Mesodermal cell (in vitro differentiated cells): ENCODE measurements at regions not wholly inside any gene's neighbourhood (a gene's known extent, or its start where the extent isn't known, plus 50 kb on each side); places are given as distances from the start of the nearest gene placed in this dataset.

Experiments
- H3K27ac ChIP-seq: 2 replicates; pipeline ENCODE4 v1.7.0; 2013; ENCODE audit warnings: mild to moderate bottlenecking, low read depth, low read length, moderate library complexity; ENCODE audit not compliant: severe bottlenecking
- H3K36me3 ChIP-seq: 2 replicates; pipeline ENCODE4 v1.7.1; 2013; ENCODE audit warnings: mild to moderate bottlenecking, low read length, moderate library complexity; ENCODE audit not compliant: control insufficient read depth, insufficient read depth
- H3K4me1 ChIP-seq: one replicate; pipeline ENCODE4 v1.7.1; 2013; ENCODE audit warnings: mild to moderate bottlenecking, low read length; ENCODE audit not compliant: insufficient read depth, control insufficient read depth, poor library complexity, severe bottlenecking
- H3K4me3 ChIP-seq: 2 replicates; pipeline ENCODE4 v1.7.0; 2013; ENCODE audit warnings: low read length, control low read depth, mild to moderate bottlenecking; ENCODE audit not compliant: insufficient read depth, poor library complexity, severe bottlenecking; ENCODE audit errors: extremely low read depth
- H3K9me3 ChIP-seq: 2 replicates; pipeline ENCODE4 v1.7.1; 2013; ENCODE audit warnings: mild to moderate bottlenecking, low read length, moderate library complexity; ENCODE audit not compliant: control insufficient read depth
- WGBS, 2 experiments: methylation state at CpG; one replicate each; pipeline ENCODE4 v1.1.5; 2013; ENCODE audit warnings: missing lambda C conversion rate in 2 of 2; ENCODE audit not compliant: insufficient coverage in 2 of 2; 5-methylcytosine and 5-hydroxymethylcytosine counted together

DNA sequence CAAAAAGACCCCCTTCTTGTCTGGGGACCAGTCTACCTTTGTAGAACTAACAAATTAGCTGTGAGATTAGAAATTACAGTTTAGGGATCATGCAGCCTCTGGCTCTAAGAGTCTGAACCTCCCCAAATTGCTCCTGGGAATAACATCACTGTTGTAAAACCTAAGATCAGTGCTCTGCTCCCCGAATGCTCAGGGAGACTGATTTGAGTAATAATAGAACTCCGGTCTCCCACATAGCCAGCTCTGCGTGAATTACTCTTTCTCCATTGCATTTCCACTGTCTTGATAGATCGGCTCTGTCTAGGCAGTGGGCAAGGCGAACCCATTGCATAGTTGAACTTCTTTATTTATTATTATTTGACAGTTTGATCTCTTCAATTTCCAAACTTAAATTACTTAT, 160.8 kb upstream of the VCX3A start:
- H3K4me3 ChIP-seq: no peak overlapping the region
- peaks cover 11% of the 10 kb centered on the region for H3K4me1 ChIP-seq
- no peaks in the 10 kb centered on the region for H3K36me3 ChIP-seq
- no CpG with 5 or more reads among the region's 5 CpGs for WGBS, 2 experiments
- no peaks in the 10 kb centered on the region for H3K9me3 ChIP-seq
- H3K27ac ChIP-seq: no peak overlapping the region

DNA sequence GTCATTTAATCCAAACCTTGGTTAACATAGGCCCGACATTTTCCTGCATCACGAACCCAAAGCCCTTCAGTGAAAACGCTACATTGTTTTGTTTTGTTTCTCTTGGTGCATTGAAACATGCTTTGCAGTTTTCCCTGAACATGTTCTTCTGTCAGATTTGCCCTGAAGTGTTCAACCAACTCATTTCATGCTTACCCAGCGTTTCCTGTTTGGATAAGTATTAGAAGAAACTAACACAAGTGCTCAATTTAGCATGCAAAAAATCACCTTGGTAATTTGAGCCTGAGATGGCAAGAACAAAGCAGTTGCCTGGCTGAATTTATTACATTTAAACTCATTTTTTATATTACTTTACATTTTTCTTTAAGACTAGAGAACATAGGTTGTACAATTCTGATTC, 160.1 kb upstream of the VCX3A start:
- WGBS, 2 experiments: no CpG with 5 or more reads among the region's 4 CpGs
- H3K36me3 ChIP-seq: no peaks in the 10 kb centered on the region
- H3K4me3 ChIP-seq: no peak overlapping the region
- peaks cover 11% of the 10 kb centered on the region for H3K4me1 ChIP-seq
- no peak overlapping the region for H3K27ac ChIP-seq
- H3K9me3 ChIP-seq: no peaks in the 10 kb centered on the region

DNA sequence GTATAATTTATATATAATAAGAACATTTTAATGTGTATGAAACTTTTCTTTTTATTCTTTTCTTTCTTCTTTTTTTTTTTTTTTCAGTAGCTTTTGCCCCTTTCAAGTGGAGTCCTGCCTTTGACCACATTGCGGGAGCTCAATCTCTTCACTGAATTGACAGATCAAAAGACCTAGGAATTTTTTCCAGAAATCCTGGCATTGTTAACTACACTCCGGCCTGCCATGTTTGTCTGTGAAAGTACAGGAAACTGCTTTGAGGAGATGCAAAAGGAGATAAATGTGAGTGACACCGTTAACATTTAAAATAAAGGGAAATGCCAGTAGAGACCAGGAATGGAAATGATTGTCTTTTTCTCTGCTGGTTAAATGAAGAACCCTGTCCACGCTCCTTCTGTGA, 159.3 kb upstream of the VCX3A start:
- no peak overlapping the region for H3K4me3 ChIP-seq
- H3K9me3 ChIP-seq: no peaks in the 10 kb centered on the region
- H3K4me1 ChIP-seq: peaks cover 11% of the 10 kb centered on the region
- WGBS, 2 experiments: 83% methylated on average over 1 of the region's 4 CpGs; no CpG with 5 or more reads in 1 of the 2 experiments
- H3K36me3 ChIP-seq: no peaks in the 10 kb centered on the region
- no peak overlapping the region for H3K27ac ChIP-seq

DNA sequence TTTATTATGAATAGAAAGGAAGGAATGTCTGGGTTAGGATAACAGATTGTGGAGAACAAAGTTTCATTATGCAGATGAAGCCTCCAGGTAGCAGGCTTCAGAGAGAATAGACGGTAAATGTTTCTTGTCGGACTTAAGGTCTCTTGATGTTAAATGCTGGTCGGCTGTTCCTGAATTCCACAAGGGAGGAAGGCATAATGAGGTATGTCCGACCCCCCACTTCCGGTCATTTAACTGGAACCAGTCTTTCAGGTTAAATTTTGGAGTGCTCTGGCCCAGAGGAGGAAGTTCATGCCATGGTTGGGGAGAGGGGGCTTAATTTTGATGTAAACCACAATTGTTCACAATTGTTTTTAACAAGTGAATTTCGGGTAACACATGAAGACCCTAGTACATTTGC, 158.1 kb upstream of the VCX3A start:
- Histone ChIP-seq H3K4me3 (no peak overlapping the region), H3K36me3 (no peaks in the 10 kb centered on the region), H3K9me3 (no peaks in the 10 kb centered on the region), H3K27ac (no peak overlapping the region), H3K4me1 (peaks cover 11% of the 10 kb centered on the region)
- WGBS, 2 experiments: no CpG with 5 or more reads among the region's 6 CpGs

DNA sequence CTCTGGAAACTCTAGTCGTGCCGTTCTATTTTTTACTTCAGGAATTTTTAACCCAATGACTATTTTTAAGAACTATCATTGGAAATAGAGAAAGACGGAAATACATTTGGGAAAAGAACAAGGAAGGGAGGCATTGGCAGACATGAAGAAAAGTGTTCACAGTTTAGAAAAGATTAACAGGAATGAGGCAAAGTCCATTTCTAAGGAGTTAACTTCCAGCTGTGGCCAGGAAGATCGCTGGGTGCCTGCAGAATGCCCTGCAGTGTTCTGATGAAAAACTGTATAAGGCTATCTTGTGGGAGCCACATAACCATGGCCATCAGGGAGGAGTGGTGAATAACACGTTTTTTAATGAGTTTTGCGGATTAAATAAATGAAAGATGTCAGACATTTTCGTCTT, 150.6 kb upstream of the VCX3A start:
- no peak overlapping the region for H3K27ac ChIP-seq
- H3K4me3 ChIP-seq: no peak overlapping the region
- no peaks in the 10 kb centered on the region for H3K9me3 ChIP-seq
- 100% methylated on average over 1 to 2 of the region's 7 CpGs for WGBS, 2 experiments
- no peaks in the 10 kb centered on the region for H3K4me1 ChIP-seq
- no peaks in the 10 kb centered on the region for H3K36me3 ChIP-seq

DNA sequence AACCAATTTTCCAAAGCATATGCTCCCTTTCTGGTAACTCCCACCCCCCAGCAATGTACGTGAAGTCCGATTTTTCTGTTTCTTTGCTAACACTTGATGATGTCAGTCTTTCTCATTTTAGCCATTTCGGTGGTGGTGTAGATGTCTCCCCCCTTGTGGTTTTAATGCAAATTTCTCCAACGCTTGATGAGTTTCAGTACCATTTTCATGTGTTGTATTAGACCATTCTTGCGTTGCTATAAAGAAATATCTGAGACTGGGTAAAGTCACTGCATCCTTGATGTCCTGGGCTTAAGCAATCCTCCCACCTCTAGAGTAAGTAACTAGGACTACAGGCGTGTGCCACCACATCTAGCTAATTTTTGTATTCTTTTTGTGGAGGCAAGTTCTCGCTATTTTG, 148.4 kb upstream of the VCX3A start:
- no peaks in the 10 kb centered on the region for H3K4me1 ChIP-seq
- H3K9me3 ChIP-seq: no peaks in the 10 kb centered on the region
- H3K36me3 ChIP-seq: no peaks in the 10 kb centered on the region
- WGBS, 2 experiments: 90% methylated on average over 4 of the region's 7 CpGs; no CpG with 5 or more reads in 1 of the 2 experiments
- no peak overlapping the region for H3K4me3 ChIP-seq
- no peak overlapping the region for H3K27ac ChIP-seq

- Histone ChIP-seq H3K9me3 (no peaks in the 10 kb centered on the region), H3K4me1 (no peaks in the 10 kb centered on the region), H3K36me3 (no peaks in the 10 kb centered on the region), H3K27ac (no peak overlapping the region), H3K4me3 (no peak overlapping the region)
- WGBS, 2 experiments: no CpG with 5 or more reads among the region's 7 CpGs
These were observed 146.7 kb upstream of the VCX3A start for GRCh38 chrX:6681521-6682145.

- H3K4me3 ChIP-seq: no peak overlapping the region
- H3K9me3 ChIP-seq: no peaks in the 10 kb centered on the region
- no peak overlapping the region for H3K27ac ChIP-seq
- no peaks in the 10 kb centered on the region for H3K4me1 ChIP-seq
- 67 to 90% methylated on average over 1 to 2 of the region's 2 CpGs for WGBS, 2 experiments
- no peaks in the 10 kb centered on the region for H3K36me3 ChIP-seq
These were observed 145.1 kb upstream of the VCX3A start for GRCh38 chrX:6679988-6680387.

GRCh38 chrX:6679550-6679949, 144.6 kb upstream of the VCX3A start:
- H3K4me1 ChIP-seq: no peaks in the 10 kb centered on the region
- H3K36me3 ChIP-seq: no peaks in the 10 kb centered on the region
- no CpG with 5 or more reads among the region's 5 CpGs for WGBS, 2 experiments
- H3K9me3 ChIP-seq: no peaks in the 10 kb centered on the region
- no peak overlapping the region for H3K27ac ChIP-seq
- H3K4me3 ChIP-seq: no peak overlapping the region

- Histone ChIP-seq H3K9me3 (no peaks in the 10 kb centered on the region), H3K4me1 (no peaks in the 10 kb centered on the region), H3K36me3 (no peaks in the 10 kb centered on the region), H3K4me3 (no peak overlapping the region), H3K27ac (no peak overlapping the region)
- no CpG with 5 or more reads among the region's 7 CpGs for WGBS, 2 experiments
These were observed 143.4 kb upstream of the VCX3A start for GRCh38 chrX:6678313-6678712.

DNA sequence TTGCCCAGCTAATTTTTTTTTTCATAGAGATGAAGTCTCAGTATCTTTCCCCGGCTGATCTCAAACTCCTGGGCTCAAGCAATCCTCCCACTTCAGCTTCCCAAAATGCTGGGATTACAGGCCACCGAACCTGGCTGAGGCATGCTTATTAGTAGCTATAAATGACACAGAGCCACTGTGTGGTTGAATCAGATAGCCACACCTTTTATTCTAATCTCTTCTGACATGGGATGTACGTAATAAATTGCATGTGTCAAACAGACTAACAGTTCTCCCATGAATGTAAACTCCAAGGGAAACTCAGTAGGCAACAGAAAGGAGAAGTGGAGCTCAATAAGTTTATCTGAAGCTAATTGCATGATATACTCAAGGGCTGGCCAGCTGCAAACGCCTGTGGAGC, 139.8 kb upstream of the VCX3A start:
- no peaks in the 10 kb centered on the region for H3K36me3 ChIP-seq
- H3K9me3 ChIP-seq: no peaks in the 10 kb centered on the region
- H3K27ac ChIP-seq: no peak overlapping the region
- 80% methylated on average over 1 of the region's 4 CpGs; no CpG with 5 or more reads in 1 of the 2 experiments for WGBS, 2 experiments
- no peaks in the 10 kb centered on the region for H3K4me1 ChIP-seq
- H3K4me3 ChIP-seq: no peak overlapping the region
